Thyroid gland (tissue), 4 donors: ENCODE measurements at regions not wholly inside any gene's neighbourhood (a gene's known extent, or its start where the extent isn't known, plus 50 kb on each side); places are given as distances from the start of the nearest gene placed in this dataset.

Experiments
- DNase-seq, 2 donors: peaks; one replicate each; pipeline ENCODE4 v3.0.0-alpha.2; 2019
- H3K27ac ChIP-seq, 3 donors: fragments of 200-600 bp; sonication (generic); 1 replicate in 2 of 3; 2 replicates in 1 of 3; pipeline ENCODE4 v1.5.1; 2016 to 2019; ENCODE audit warnings: mild to moderate bottlenecking in 1 of 3, moderate library complexity in 1 of 3
- H3K27me3 ChIP-seq: fragments of 200-600 bp; sonication (generic); one replicate; pipeline ENCODE4 v1.5.1; 2019
- H3K36me3 ChIP-seq, 2 donors: fragments of 200-600 bp; sonication (generic); one replicate each; pipeline ENCODE4 v1.5.1; 2016 to 2019
- H3K4me1 ChIP-seq, 2 donors: fragments of 200-600 bp; sonication (generic); one replicate each; pipeline ENCODE4 v1.5.1; 2017 to 2019
- H3K4me3 ChIP-seq, 3 donors: fragments of 200-600 bp; sonication (generic); replicated peaks in 1 of 3; 1 replicate in 2 of 3; 2 replicates in 1 of 3; pipeline ENCODE4 v1.5.1; 2016; ENCODE audit warnings: mild to moderate bottlenecking in 1 of 3
- H3K9me3 ChIP-seq: fragments of 200-600 bp; sonication (generic); one replicate; pipeline ENCODE4 v1.5.1; 2017
- CTCF ChIP-seq, 6 experiments: fragments of 200-600 bp in 3 of 6; fragments of 450-650 bp in 3 of 6; sonication (generic) in 3 of 6; IDR thresholded peaks; one replicate each; pipeline ENCODE4 v1.5.1; 2016 to 2019; ENCODE audit warnings: antibody characterized with exemption in 6 of 6, mild to moderate bottlenecking in 2 of 6, inconsistent platforms in 1 of 6, moderate library complexity in 1 of 6
- POLR2A ChIP-seq, 2 donors: fragments of 450-650 bp; IDR thresholded peaks; one replicate each; pipeline ENCODE4 v1.6.1; 2017; ENCODE audit warnings: antibody characterized with exemption in 2 of 2, mild to moderate bottlenecking in 2 of 2, moderate library complexity in 1 of 2
- WGBS, 2 donors: methylation state at CpG; one replicate each; pipeline ENCODE4 v1.1.5; 2017; 5-methylcytosine and 5-hydroxymethylcytosine counted together
- intact Hi-C: fragments of 100-400 bp; cut with DNase I; formaldehyde crosslinking; loops from one replicate; pipeline ENCODE4 v1.15.1; 2023

GRCh38 chr3:147471741-147472140, 62.6 kb downstream of the ZIC1 start:
- 87 to 92% methylated on average over 5 of the region's 5 CpGs for WGBS, 2 donors
- TF ChIP-seq CTCF (IDR thresholded peaks at IDR 0.05) (no peak), POLR2A (IDR thresholded peaks at IDR 0.05) (no peak)
- no peak overlapping the region for H3K4me3 ChIP-seq
- H3K27ac ChIP-seq = no peak overlapping the region
- H3K27me3 ChIP-seq = no peaks in the 10 kb centered on the region
- H3K9me3 ChIP-seq = no peaks in the 10 kb centered on the region
- H3K36me3 ChIP-seq = no peaks in the 10 kb centered on the region
- H3K4me1 ChIP-seq = no peaks in the 10 kb centered on the region
- no peak for DNase-seq
- intact Hi-C loops = no loop called here

DNA sequence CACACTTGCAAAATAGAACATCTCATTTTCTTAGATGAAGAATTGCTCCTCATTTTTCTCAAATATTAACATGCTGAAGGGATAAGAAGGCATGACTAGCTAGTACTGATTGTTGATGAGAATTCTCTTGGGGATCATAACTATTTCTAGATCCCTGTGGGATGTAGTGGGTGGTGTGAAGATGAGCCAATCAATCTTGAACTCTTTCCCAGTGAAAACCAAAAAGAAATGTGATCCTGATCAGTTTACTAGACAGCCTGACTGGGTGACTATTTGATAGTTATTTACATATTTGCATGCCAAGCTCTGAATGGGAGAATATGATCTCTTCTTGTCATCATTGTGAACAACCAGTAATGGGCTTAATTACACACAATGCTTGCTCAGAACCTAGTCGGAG, 63.7 kb downstream of the ZIC1 start:
- WGBS, 2 donors = 86 to 93% methylated on average over 1 of the region's 1 CpG
- DNase-seq = no peak

DNA sequence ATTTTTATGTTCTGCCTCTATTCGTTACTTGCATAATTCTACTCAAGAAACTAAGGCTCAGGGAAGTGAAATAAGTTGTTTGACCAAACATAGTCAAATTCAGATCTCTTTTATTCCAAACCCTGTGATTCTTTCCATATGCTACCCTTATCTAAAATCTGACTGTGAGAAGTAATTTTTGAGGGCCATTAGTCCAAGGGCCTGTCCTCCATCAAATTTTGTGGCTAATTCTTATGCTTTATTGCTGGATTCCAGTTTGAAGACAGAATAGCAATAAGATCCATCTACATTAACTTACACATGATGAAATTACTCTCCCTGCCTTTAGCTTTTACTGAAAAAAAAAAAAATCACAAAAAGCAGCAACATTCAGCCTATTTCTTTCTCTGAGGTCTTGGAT, 74.0 kb downstream of the ZIC1 start:
- intact Hi-C loops = no loop called here
- Histone ChIP-seq H3K9me3 (no peaks in the 10 kb centered on the region), H3K27ac (no peak overlapping the region), H3K4me3 (no peak overlapping the region), H3K36me3 (no peaks in the 10 kb centered on the region), H3K4me1 (no peaks in the 10 kb centered on the region), H3K27me3 (no peaks in the 10 kb centered on the region)
- TF ChIP-seq POLR2A (IDR thresholded peaks at IDR 0.05) (no peak), CTCF (IDR thresholded peaks at IDR 0.05) (no peak)
- 57 to 74% methylated on average over 1 of the region's 1 CpG for WGBS, 2 donors
- no peak for DNase-seq

More for the DNA sequence above, 63.7 kb downstream of the ZIC1 start:
- no peaks in the 10 kb centered on the region for H3K36me3 ChIP-seq
- no peak overlapping the region for H3K27ac ChIP-seq
- H3K9me3 ChIP-seq = no peaks in the 10 kb centered on the region
- H3K4me3 ChIP-seq = no peak overlapping the region
- no peak for TF ChIP-seq CTCF (IDR thresholded peaks at IDR 0.05)
- no peak for TF ChIP-seq POLR2A (IDR thresholded peaks at IDR 0.05)
- intact Hi-C loops = no loop called here
- H3K27me3 ChIP-seq = no peaks in the 10 kb centered on the region
- H3K4me1 ChIP-seq = no peaks in the 10 kb centered on the region

GRCh38 chr3:147483578-147483977, 74.4 kb downstream of the ZIC1 start:
- TF ChIP-seq CTCF (IDR thresholded peaks at IDR 0.05) (no peak), POLR2A (IDR thresholded peaks at IDR 0.05) (no peak)
- intact Hi-C loops = no loop called here
- Histone ChIP-seq H3K9me3 (no peaks in the 10 kb centered on the region), H3K4me1 (no peaks in the 10 kb centered on the region), H3K27ac (no peak overlapping the region), H3K36me3 (no peaks in the 10 kb centered on the region), H3K27me3 (no peaks in the 10 kb centered on the region), H3K4me3 (no peak overlapping the region)
- DNase-seq = no peak
- WGBS, 2 donors = 66 to 80% methylated on average over 1 of the region's 1 CpG

GRCh38 chr3:147493065-147493464, 83.9 kb downstream of the ZIC1 start:
- no peaks in the 10 kb centered on the region for H3K9me3 ChIP-seq
- DNase-seq = no peak
- WGBS, 2 donors = 89 to 93% methylated on average over 5 of the region's 5 CpGs
- H3K4me3 ChIP-seq = no peak overlapping the region
- intact Hi-C loops = no loop called here
- TF ChIP-seq POLR2A (IDR thresholded peaks at IDR 0.05) = no peak
- no peak for TF ChIP-seq CTCF (IDR thresholded peaks at IDR 0.05)
- no peaks in the 10 kb centered on the region for H3K36me3 ChIP-seq
- H3K27me3 ChIP-seq = no peaks in the 10 kb centered on the region
- H3K27ac ChIP-seq = no peak overlapping the region
- no peaks in the 10 kb centered on the region for H3K4me1 ChIP-seq
